Activated CD4-positive, alpha-beta T cell treated with anti-CD3 and anti-CD28 coated beads, Interleukin-2, amount 50 U/mL, for 48 hours (primary cell): ENCODE measurements at regions not wholly inside any gene's neighbourhood (a gene's known extent, or its start where the extent isn't known, plus 50 kb on each side); places are given as distances from the start of the nearest gene placed in this dataset.
"Not testable (repeated sequence)": the region's sequence is repeated elsewhere in the genome, so short reads cannot be mapped to it uniquely, and the experiment has no call there.

Experiments
- DNase-seq, 2 experiments: peaks; one replicate each; pipeline ENCODE4 v3.0.0-alpha.2; 2020

- no peak for DNase-seq
These were observed 145.5 kb downstream of the CTH start for GRCh38 chr1:70556541-70556940.

GRCh38 chr1:70567167-70567566, 156.1 kb downstream of the CTH start:
- DNase-seq, result no peak

GRCh38 chr1:70571191-70571590, 160.1 kb downstream of the CTH start:
- DNase-seq, result no peak

DNA sequence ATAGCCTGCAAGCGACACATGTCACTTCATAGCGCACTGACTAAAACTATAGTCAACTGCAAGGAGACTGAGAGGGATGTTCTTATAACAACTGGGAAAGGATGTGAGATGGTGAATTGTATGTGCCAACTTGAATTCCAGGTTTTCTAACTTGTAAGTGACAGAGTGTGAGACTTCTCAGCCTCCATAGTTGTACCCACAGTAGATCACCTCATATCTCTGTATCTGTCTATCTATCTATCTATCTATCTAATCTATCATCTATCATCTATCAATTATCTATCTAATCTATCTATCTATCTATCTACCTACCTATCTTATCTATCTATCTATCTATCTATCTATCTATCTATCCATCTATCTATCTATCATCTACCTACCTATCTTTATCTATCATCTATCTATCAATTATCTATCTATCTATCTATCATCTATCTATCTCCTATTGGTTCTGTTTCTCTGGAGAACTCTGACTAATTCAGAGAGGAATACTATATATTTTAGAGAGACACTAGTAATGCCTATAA, 162.3 kb downstream of the CTH start:
- DNase-seq, result no peak

GRCh38 chr1:70581661-70582060, 170.6 kb downstream of the CTH start:
- no peak for DNase-seq

DNA sequence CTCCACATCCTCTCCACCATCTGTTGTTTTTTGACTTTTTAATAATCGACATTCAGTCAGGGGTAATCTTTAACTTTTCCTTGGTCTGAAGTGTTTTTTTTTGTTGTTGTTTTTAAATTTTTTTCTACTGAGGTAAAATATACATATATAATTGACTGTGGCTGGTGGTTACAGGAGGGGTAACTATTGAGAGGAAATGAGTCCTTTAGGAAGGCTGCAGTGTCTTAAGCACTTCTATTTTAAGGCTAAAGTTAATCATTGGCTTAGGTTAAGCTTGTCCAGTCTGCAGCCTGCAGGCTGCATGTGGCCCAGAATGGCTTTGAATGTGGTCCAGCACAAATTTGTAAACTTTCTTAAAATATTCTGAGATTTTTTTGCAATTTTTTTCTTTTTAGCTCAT, 172.5 kb downstream of the CTH start:
- DNase-seq, result no peak

- no peak for DNase-seq
These were observed 175.0 kb downstream of the CTH start for GRCh38 chr1:70586046-70586445.

GRCh38 chr1:70587872-70588366, 176.9 kb downstream of the CTH start:
- no peak for DNase-seq

GRCh38 chr1:70593551-70593950, 182.5 kb downstream of the CTH start:
- DNase-seq, result not testable (repeated sequence)

GRCh38 chr1:70608815-70609214, 197.7 kb downstream of the CTH start:
- no peak for DNase-seq

GRCh38 chr1:70610164-70610563, 199.1 kb downstream of the CTH start:
- DNase-seq, result not testable (repeated sequence)

DNA sequence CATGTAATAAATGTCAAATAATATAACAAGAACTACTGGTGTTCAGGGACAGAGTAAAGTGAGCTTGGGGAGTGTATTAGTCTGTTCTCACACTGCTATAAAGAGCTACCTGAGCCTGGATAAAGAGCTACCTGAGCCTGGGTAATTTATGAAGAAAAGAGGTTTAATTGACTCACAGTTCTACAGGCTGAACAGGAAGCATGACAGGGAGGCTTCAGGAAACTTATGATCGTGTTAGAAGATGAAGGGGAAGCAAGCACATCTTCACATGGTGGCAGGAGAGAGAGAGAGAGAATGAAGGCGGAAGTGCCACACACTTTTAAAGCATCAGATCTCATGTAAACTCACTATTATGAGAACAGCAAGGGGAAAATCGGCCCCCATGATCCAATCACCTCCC, 205.9 kb downstream of the CTH start:
- DNase-seq, result no peak

DNA sequence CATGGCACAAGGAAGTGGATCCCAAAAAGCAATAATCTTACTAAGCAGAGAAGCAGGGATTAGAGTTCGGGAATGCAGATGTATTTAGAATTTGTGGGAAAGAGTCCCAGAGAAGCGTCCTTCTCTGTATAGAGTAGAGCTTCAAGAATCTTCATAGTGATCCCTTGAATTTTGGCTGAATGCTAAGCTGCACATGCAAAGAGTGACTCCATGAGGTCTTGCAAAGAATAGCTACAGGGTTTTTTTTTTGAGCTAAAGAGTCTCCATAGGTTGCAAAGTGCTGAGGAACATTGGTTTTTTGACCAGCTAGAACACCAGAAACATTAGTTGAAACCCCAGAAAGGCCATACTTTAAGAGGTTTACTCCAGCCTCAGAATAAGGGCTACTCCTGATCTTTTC, 206.7 kb downstream of the CTH start:
- no peak for DNase-seq

- no peak for DNase-seq
These were observed 216.8 kb downstream of the CTH start for GRCh38 chr1:70627910-70628309.

GRCh38 chr1:70628973-70629372, 217.9 kb downstream of the CTH start:
- no peak for DNase-seq

DNA sequence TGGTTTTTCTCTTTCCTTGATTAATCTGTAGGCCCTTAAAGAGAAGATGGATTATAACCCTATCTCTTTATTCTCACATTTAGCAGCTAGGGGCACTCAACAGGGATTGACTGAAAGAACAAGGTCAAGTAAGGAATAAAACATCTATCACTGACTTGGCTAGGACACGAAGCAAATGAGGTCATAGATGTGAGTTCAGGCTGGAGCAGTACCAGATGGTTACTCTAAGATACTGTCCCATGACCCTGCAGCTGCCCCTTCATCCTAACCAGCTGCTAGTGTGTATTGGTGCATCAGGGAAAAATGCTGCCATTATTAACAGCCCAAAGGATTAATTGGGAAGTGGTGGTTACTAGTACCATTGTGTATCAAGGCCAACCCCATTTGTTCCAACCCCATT, 221.9 kb downstream of the CTH start:
- DNase-seq, result no peak

DNA sequence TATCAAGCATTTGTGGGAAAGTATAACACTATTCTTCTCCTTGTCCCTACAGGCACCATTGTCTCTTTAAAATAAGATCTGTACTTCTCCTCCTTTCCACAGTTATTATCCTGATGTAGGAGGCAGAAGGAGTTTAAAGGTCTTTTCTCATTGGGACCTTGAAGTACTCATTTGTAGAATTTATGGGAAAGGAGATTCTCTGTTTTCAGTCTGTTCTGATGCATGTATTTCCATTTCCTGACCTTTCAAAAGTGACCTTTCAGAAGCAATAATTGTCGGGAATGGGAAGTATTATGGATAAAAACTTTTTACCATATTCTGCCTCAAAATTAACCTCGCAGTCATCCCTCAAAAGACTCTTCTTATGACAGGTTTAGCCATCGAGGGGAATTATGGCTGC, 224.8 kb downstream of the CTH start:
- DNase-seq, result no peak

DNA sequence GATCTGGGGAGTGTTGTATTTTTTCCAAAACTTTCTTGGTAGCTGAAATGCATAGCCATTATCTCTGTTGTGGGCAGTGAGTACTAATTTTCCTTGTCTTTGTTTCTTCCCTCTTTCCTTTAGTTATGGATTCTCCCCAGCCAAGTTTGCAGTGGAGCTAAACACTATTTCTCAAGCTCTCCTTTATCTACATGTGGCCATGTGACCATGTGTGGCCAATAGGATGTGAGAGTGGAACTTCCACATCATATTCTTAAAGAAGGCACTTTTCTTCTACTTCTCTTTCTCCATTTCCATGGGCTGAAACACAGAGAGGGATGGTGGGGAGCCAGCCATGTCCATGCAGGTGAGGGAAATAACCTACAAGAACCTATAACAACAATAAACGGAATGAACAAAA, 230.8 kb downstream of the CTH start:
- DNase-seq, result no peak

GRCh38 chr1:70656361-70656760, 245.3 kb downstream of the CTH start:
- DNase-seq, result no peak

GRCh38 chr1:70659891-70660290, 248.8 kb downstream of the CTH start:
- DNase-seq, result no peak

DNA sequence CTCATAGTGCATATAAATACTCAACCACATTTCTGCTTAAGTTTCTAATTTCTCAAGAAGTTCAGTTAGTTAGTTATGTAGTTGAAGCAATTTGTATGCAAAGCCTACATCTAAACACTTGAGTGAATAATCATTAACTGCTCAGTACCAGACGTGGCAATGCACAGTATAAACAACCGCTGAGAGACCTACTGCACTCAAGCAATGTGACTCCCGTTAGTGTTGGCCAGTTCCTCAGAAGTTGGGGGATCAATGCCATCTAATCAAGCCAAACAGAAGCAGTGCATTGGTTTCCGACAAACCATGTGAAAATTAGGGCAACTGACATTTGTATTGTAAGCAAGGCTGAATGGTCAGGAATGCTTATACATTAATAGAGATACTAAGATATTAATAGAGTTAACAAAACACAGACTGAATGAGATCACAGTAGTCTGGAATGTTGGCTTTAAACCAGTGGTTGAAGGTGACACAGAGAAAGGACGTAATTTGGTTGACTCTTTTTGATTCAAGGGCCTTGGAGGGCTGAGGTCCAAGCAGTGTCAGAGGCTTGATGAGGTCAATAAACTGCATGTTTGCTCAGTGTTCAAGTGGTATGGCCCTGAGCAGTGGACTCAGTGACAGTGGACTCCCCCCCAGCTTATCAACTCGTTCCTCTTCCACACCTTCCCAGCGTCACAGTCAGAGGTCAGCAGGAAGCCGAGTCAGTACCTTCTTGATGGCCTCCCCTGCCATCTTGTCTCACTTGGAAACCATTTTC, 255.5 kb downstream of the CTH start:
- DNase-seq, result no peak

GRCh38 chr1:70667494-70668170, 256.6 kb downstream of the CTH start:
- DNase-seq, result no peak

DNA sequence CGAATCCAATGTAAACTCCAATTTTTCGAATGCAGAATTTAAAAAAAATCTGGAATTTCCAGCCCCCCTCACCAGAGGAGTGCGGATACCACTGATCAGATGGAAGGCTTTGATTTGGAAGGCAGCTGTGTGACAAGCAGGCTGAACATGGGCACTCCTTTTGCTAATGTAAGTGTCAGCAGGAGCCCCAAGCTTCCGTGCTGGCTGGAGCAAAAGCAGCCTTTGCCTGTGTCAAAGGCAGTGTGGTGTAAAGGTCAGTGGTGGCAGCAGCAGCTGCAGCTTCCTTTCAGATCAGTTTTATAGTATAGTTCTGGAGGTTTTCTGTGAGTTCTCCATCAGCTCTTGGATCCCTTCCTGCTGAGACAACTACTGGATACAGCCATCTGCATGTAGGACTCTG, 259.9 kb downstream of the CTH start:
- no peak for DNase-seq

DNA sequence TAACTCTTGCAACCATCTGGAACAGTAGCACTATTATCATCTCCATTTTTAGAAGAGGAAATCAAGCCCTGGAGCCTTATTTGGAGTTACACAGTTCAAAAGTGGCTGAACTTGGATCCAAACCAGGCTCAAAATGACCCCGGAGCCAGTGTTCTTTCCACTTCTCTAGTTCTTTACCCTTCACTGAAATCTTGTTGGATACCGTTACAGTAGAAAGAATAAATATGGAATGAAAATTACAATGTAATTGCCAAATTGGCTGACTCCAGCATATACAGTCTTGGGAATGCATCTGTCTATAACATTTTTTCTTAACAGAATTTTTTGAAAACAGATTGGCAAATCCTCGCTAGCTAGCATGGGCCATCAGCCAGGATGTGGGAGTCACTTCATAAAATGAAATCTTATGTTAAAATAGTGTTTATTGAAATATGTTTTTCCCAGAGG, 261.4 kb downstream of the CTH start:
- no peak for DNase-seq
